Thyroid gland (tissue), 4 donors: ENCODE measurements at regions not wholly inside any gene's neighbourhood (a gene's known extent, or its start where the extent isn't known, plus 50 kb on each side); places are given as distances from the start of the nearest gene placed in this dataset.

Source experiments
- POLR2A ChIP-seq, 2 donors: fragments of 450-650 bp; IDR thresholded peaks; one replicate each; pipeline ENCODE4 v1.6.1; 2017; ENCODE audit warnings: antibody characterized with exemption in 2 of 2, mild to moderate bottlenecking in 2 of 2, moderate library complexity in 1 of 2
- TF ChIP-seq, protein P1 (sequence below), 6 experiments: fragments of 200-600 bp in 3 of 6; fragments of 450-650 bp in 3 of 6; sonication (generic) in 3 of 6; IDR thresholded peaks; one replicate each; pipeline ENCODE4 v1.5.1; 2016 to 2019; ENCODE audit warnings: antibody characterized with exemption in 6 of 6, mild to moderate bottlenecking in 2 of 6, inconsistent platforms in 1 of 6, moderate library complexity in 1 of 6

- TF ChIP-seq, protein P1, sequence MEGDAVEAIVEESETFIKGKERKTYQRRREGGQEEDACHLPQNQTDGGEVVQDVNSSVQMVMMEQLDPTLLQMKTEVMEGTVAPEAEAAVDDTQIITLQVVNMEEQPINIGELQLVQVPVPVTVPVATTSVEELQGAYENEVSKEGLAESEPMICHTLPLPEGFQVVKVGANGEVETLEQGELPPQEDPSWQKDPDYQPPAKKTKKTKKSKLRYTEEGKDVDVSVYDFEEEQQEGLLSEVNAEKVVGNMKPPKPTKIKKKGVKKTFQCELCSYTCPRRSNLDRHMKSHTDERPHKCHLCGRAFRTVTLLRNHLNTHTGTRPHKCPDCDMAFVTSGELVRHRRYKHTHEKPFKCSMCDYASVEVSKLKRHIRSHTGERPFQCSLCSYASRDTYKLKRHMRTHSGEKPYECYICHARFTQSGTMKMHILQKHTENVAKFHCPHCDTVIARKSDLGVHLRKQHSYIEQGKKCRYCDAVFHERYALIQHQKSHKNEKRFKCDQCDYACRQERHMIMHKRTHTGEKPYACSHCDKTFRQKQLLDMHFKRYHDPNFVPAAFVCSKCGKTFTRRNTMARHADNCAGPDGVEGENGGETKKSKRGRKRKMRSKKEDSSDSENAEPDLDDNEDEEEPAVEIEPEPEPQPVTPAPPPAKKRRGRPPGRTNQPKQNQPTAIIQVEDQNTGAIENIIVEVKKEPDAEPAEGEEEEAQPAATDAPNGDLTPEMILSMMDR (IDR thresholded peaks at IDR 0.05): no peak
- TF ChIP-seq POLR2A (IDR thresholded peaks at IDR 0.05): no peak
Measured at GRCh38 chr11:19429108-19429760, 188.5 kb upstream of the E2F8 start.
